HG03432 (cell line): ENCODE measurements at regions not wholly inside any gene's neighbourhood (a gene's known extent, or its start where the extent isn't known, plus 50 kb on each side); places are given as distances from the start of the nearest gene placed in this dataset.
"Not testable (repeated sequence)": the region's sequence is repeated elsewhere in the genome, so short reads cannot be mapped to it uniquely, and the experiment has no call there.

Source experiments
- ATAC-seq: cut with Tn5 transposase; IDR thresholded peaks from one replicate; pipeline ENCODE4 v1.9.1; 2021; ENCODE audit warnings: mild to moderate bottlenecking, moderate library complexity; ENCODE audit not compliant: unreplicated experiment

GRCh38 chr2:226483745-226484619 lies 315.6 kb downstream of the IRS1 start:
- no peak for ATAC-seq

- no peak for ATAC-seq
Observed at GRCh38 chr2:226483143-226483542, 316.5 kb downstream of the IRS1 start.

GRCh38 chr2:226478109-226478809 lies 321.4 kb downstream of the IRS1 start:
- ATAC-seq, result no peak

GRCh38 chr2:226477221-226478108 lies 322.2 kb downstream of the IRS1 start:
- ATAC-seq, result no peak

DNA sequence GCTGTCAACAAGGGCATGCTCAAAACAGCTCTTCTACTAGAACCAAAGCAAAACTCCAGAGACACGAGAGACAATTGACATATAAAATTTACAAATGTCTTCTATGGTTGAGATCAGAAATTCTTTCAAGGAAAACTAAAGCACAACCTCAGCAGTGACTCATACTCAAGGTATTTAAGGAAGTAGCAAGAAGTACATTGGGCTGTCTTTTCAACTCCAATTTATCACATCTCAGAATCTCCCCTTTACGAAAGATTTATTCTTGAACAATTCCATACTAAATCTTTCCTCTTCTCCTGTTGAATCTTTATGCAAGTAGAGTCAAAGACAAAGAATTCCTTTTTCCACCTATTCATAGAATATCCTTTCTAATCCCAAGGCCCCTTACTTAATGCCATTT lies 324.0 kb downstream of the IRS1 start:
- no peak for ATAC-seq

DNA sequence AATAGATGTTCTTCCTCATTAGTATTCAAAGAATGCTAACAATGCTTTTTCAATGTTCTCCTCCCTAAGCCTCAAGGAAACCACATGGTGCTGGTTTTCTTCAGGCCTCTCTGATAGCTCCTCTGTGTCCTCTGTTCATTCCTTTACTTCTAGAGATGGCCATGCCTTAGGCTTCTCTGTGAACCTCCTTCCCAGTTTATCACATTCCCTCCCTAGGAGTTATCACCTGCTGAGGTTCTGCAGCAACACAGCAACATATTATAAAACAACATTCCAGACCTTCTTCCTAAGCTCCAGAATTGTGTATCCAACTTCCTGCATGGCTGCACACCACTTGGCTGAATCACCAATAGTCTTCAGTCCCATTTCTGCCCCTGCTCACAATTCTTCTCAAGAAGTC lies 325.5 kb downstream of the IRS1 start:
- ATAC-seq, result no peak

GRCh38 chr2:226471987-226472470 lies 327.6 kb downstream of the IRS1 start:
- ATAC-seq, result no peak

- ATAC-seq, result no peak
Observed at GRCh38 chr2:226467633-226468032, 332.0 kb downstream of the IRS1 start.

DNA sequence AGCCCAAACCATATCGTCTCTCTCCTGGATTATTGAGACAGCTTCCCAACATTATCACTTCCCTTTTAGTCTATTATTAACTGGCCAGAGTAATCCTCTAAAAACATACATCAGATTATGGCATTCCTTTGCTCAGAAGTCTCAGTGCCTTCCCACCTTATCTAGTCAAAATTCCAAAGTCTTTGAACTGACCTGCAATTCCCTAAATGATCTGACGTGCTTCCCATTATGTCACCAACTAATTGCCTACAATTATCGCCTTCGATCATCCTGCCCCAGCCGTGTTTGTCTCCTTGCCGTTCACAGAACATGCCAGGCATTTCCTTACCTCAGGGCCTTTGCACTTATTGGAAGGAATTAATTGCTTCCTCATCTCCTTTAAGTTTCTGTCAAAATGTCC lies 332.4 kb downstream of the IRS1 start:
- ATAC-seq, result no peak

GRCh38 chr2:226466589-226466988 lies 333.0 kb downstream of the IRS1 start:
- ATAC-seq, result no peak

DNA sequence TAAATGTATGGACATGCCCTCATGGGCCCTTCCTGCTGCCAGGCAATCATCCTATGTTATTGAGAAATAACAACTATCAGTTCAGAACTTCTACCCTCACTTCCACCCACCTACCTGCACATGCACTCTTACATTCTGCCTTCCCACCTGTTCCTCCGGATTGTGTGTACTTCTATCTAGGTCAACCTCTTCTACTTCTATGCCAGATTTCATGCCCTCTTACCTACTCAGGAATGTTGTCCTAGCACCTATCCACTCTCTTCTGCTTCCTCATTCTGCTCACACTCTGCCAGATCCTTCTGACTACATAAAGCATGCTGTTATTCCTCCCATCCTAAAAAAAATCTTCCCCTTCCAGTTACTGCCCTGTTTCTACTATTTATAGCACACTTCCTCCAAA lies 333.5 kb downstream of the IRS1 start:
- ATAC-seq, result no peak

DNA sequence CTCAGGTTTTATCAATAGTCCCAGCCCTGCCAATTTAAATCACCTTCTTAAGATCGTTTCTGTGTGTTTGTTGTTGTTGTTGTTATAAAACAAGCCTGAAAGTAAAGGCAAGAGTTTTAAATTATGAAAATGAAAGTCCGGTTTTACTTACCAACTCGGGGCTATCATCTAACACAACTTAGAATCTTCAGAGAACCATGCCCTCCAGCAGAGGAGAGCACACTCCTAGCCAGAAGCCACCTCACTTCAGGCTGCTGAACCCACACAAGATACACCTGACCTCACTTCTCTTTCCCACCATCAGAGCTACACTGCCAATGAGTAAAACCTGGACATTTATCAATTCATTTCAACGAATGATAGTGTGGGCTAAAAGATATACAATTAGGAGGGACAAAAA lies 335.2 kb downstream of the IRS1 start:
- no peak for ATAC-seq

DNA sequence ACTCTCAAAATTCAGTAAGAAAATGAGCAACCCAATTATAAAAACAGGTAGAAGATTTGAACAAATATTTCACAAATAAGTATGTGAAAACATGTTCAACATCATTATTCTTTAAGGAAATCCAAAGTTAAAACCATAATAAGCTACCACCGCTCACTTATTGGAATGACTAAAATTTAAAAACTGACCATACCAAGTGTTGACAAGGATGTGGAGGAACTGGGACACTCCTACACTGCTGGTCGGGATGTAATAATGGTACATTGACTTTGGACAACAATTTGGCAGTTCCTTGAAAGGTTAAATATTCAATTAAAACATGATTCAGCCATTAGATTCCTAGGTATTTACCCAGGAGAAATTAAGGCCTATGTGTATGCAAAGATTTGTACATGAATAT lies 336.5 kb downstream of the IRS1 start:
- ATAC-seq, result no peak

- ATAC-seq, result no peak
Observed at GRCh38 chr2:226461981-226462380, 337.6 kb downstream of the IRS1 start.

DNA sequence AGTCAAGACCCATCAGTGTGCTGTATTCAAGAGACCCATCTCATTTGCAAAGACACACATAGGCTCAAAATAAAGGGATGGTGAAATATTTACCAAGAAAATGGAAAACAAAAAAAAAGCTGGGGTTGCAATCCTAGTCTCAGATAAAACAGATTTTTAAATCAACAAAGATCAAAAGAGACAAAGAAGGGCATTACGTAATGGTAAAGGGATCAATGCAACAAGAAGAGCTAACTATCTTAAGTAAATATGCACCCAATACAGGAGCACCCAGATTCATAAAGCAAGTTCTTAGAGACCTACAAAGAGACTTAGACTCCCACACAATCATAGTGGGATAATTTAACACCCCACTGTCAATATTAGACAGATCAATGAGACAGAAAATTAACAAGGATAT lies 343.5 kb downstream of the IRS1 start:
- ATAC-seq, result not testable (repeated sequence)

DNA sequence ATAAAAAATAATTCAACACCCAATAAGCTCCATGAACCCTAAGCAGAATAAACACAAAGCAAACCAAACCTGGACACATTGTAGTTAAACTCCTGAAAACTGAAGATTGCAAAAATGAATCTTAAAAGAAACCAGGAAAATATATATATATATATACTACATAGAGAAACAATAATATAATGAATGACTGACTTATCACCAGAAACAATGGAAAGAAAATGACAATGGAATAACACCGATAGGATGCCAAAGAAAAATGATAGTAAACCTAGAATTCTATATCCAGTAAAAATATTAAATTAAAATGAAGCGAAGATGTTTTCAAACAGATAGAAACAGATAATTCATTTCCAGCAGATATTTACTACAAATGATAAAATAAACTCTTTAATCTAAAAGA lies 346.9 kb downstream of the IRS1 start:
- no peak for ATAC-seq

GRCh38 chr2:226451486-226451885 lies 348.1 kb downstream of the IRS1 start:
- no peak for ATAC-seq

- no peak for ATAC-seq
Observed at GRCh38 chr2:226450141-226450540, 349.5 kb downstream of the IRS1 start.

GRCh38 chr2:226447338-226448300 lies 352.0 kb downstream of the IRS1 start:
- no peak for ATAC-seq

DNA sequence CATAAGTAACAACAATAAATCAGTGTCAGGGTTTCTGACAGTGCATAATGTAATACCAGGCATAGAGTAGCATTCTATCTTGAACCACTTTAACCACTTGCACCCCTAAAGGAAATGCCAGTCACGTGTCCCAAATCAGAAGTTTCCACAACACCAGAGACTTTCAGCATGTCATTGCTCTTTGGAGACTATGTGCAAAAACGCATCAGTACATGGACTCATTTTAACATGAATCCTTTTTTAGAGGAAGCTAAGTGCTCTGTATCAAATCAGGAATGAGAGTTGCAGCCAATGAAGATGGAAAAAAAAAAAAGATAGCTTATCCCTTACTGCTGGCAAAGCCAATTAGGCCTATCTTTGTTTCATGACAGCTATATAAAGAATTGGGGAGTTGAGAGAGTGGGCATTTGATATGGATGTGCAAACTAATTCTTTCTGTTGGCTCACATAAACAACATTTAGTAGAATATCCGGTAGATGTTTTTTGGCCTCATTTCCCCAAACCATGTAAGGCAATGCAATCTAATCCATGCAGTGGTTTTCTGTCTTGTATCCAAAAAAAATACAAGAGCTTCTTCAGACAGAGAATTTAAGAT lies 353.1 kb downstream of the IRS1 start:
- no peak for ATAC-seq
